DOHH2 (cell line): ENCODE measurements at regions not wholly inside any gene's neighbourhood (a gene's known extent, or its start where the extent isn't known, plus 50 kb on each side); places are given as distances from the start of the nearest gene placed in this dataset.

Experiments used
- EZH2phosphoT487 ChIP-seq: fragments of 200-600 bp; sonication (generic); IDR thresholded peaks from 2 replicates; pipeline ENCODE4 v1.6.1; 2017; ENCODE audit warnings: borderline replicate concordance, mild to moderate bottlenecking, antibody characterized with exemption, low read length, moderate library complexity, mixed read lengths
- TF ChIP-seq, protein P1 (sequence below): fragments of 200-600 bp; sonication (generic); IDR thresholded peaks from one replicate; pipeline ENCODE4 v1.5.1; 2014; ENCODE audit warnings: antibody characterized with exemption, mild to moderate bottlenecking, low read depth, low read length; ENCODE audit not compliant: poor library complexity, severe bottlenecking

DNA sequence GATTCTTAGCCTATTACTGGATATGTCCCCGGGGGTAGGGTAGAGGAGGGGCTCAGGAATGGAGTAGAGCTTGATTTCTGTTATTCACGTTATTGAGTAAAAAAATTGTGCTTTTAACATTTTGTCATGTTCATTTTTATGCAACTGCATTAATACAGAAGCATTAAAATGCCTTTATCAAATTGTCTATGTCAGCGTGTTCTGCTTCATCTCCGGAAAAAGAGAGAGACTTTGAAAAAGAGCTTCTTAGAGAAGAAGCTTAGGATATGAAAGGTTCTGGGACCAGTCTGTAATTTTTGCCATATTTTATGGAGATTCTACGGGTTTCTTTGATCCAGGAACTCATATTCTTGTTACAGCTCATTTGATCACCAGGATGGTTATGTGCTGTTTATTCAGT, 82.0 kb downstream of the SLC10A2 start:
- TF ChIP-seq, protein P1, sequence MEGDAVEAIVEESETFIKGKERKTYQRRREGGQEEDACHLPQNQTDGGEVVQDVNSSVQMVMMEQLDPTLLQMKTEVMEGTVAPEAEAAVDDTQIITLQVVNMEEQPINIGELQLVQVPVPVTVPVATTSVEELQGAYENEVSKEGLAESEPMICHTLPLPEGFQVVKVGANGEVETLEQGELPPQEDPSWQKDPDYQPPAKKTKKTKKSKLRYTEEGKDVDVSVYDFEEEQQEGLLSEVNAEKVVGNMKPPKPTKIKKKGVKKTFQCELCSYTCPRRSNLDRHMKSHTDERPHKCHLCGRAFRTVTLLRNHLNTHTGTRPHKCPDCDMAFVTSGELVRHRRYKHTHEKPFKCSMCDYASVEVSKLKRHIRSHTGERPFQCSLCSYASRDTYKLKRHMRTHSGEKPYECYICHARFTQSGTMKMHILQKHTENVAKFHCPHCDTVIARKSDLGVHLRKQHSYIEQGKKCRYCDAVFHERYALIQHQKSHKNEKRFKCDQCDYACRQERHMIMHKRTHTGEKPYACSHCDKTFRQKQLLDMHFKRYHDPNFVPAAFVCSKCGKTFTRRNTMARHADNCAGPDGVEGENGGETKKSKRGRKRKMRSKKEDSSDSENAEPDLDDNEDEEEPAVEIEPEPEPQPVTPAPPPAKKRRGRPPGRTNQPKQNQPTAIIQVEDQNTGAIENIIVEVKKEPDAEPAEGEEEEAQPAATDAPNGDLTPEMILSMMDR = no peak
- TF ChIP-seq EZH2phosphoT487 = no peak
